K562 (cell line): ENCODE measurements at regions not wholly inside any gene's neighbourhood (a gene's known extent, or its start where the extent isn't known, plus 50 kb on each side); places are given as distances from the start of the nearest gene placed in this dataset.

ENCODE experiments used
- ATAC-seq: fragments of 200-7000 bp; cut with Tn5 transposase; 3 replicates; pipeline ENCODE4 v1.9.1; 2020; ENCODE audit warnings: moderate library complexity
- BruUV-seq: library from RNA; stranded (reverse); fragments of 400-500 nt; replicated peaks from 2 replicates; lab custom pipeline; 2021; lab: Mats Ljungman, UMichigan
- CTCF ChIA-PET: fragments of 300-600 bp; formaldehyde crosslinking; extraction: SDS; loops from one replicate; lab custom pipeline; 2021; ENCODE audit warnings: low intra/inter-chr PET ratio; lab: Yijun Ruan, JAX
- POLR2A ChIA-PET: fragments of 300-600, 350-650 bp; sonication (Branson Sonifier 250); formaldehyde crosslinking; extraction: SDS; loops from one replicate; lab custom pipeline; 2021; ENCODE audit warnings: antibody characterized with exemption, inconsistent platforms; lab: Yijun Ruan, JAX
- DNase-seq, 4 experiments: peaks; one replicate each; pipeline versions ENCODE4 v3.0.0 to v3.0.0-alpha.2; 2011 to 2018; ENCODE audit warnings: low spot score in 3 of 4, mixed read lengths in 3 of 4; ENCODE audit errors: extremely low read depth in 1 of 4
- FAIRE-seq: peaks from 2 replicates; lab custom pipeline; 2011; peaks lifted over from hg19 to GRCh38; lab: Jason Lieb, UNC
- H2AFZ ChIP-seq: 2 replicates; pipeline ENCODE4 v1.6.0; 2011; ENCODE audit warnings: low read depth, low read length, control low read depth, inconsistent platforms
- H3K27ac ChIP-seq: fragments of 200-600 bp; 3 replicates; pipeline ENCODE4 v1.8.0; 2011; ENCODE audit warnings: low read depth, mild to moderate bottlenecking, control low read depth, inconsistent platforms, low read length, moderate library complexity, mixed read lengths; ENCODE audit errors: extremely low read depth
- H3K27me3 ChIP-seq, 2 experiments: fragments of 300-600 bp in 1 of 2; 2 replicates in 1 of 2; 3 replicates in 1 of 2; pipeline versions ENCODE4 v1.6.0 to v1.8.0; 2011; ENCODE audit warnings: inconsistent platforms in 2 of 2, low read length in 2 of 2, mild to moderate bottlenecking in 1 of 2, mixed read lengths in 1 of 2, moderate library complexity in 1 of 2; ENCODE audit not compliant: control insufficient read depth in 2 of 2, insufficient read depth in 2 of 2
- H3K36me3 ChIP-seq: fragments of 300-600 bp; 3 replicates; pipeline ENCODE4 v1.8.0; 2011; ENCODE audit warnings: mild to moderate bottlenecking, low read length, inconsistent platforms; ENCODE audit not compliant: control insufficient read depth, insufficient read depth
- H3K4me1 ChIP-seq, 2 experiments: fragments of 200-600 bp in 1 of 2; replicated peaks in 1 of 2; 2 replicates in 1 of 2; 3 replicates in 1 of 2; pipeline versions ENCODE4 v1.5.1 to v1.8.0; 2011; ENCODE audit warnings: inconsistent platforms in 2 of 2, low read length in 2 of 2, mild to moderate bottlenecking in 1 of 2, mixed read lengths in 1 of 2, moderate library complexity in 1 of 2; ENCODE audit not compliant: control insufficient read depth in 2 of 2, insufficient read depth in 2 of 2
- H3K4me2 ChIP-seq: 2 replicates; pipeline ENCODE4 v1.6.1; 2011; ENCODE audit warnings: low read length, control low read depth, inconsistent platforms, mixed read lengths; ENCODE audit not compliant: insufficient read depth
- H3K4me3 ChIP-seq: fragments of 200-600 bp; sonication (generic), shearing (Covaris generic); 2 replicates; pipeline ENCODE4 v1.5.1; 2016; ENCODE audit warnings: control low read depth, inconsistent platforms
- H3K79me2 ChIP-seq: fragments of 200-600 bp; 3 replicates; pipeline ENCODE4 v1.8.0; 2011; ENCODE audit warnings: low read length, inconsistent platforms; ENCODE audit not compliant: control insufficient read depth, insufficient read depth
- H3K9ac ChIP-seq, 2 experiments: 2 replicates each; pipeline versions ENCODE4 v1.6.0 to v1.6.1; 2011; ENCODE audit warnings: low read depth in 2 of 2, low read length in 2 of 2, control low read depth in 1 of 2, inconsistent platforms in 1 of 2, mild to moderate bottlenecking in 1 of 2, mixed read lengths in 1 of 2; ENCODE audit not compliant: insufficient read depth in 1 of 2
- H3K9me1 ChIP-seq: one replicate; pipeline ENCODE4 v1.6.0; 2011; ENCODE audit warnings: inconsistent platforms, mild to moderate bottlenecking, low read length, moderate library complexity; ENCODE audit not compliant: control insufficient read depth, insufficient read depth
- H3K9me3 ChIP-seq: replicated peaks from 2 replicates; pipeline ENCODE4 v1.5.1; 2011; ENCODE audit warnings: low read depth, low read length, inconsistent platforms; ENCODE audit not compliant: control insufficient read depth, insufficient read depth
- H4K20me1 ChIP-seq: replicated peaks from 2 replicates; pipeline ENCODE4 v1.6.1; 2011; ENCODE audit warnings: low read length, inconsistent platforms, mixed read lengths; ENCODE audit not compliant: control insufficient read depth, insufficient read depth
- BRD4 ChIP-seq: fragments of 200-600 bp; sonication (generic); IDR thresholded peaks from 2 replicates; pipeline ENCODE4 v1.6.1; 2017; ENCODE audit warnings: inconsistent platforms
- CHD4 ChIP-seq: fragments of 200-600 bp; sonication (generic); IDR thresholded peaks from 3 replicates; pipeline ENCODE4 v1.6.1; 2012; ENCODE audit warnings: low read depth, mild to moderate bottlenecking, mixed read lengths, low read length, inconsistent platforms; ENCODE audit not compliant: insufficient read depth, insufficient replicate concordance, poor library complexity, severe bottlenecking
- ESRRB ChIP-seq: fragments of 250-450 bp; sonication (Bioruptor Pico); IDR thresholded peaks from 2 replicates; pipeline ENCODE4 v1.5.0; 2020; ENCODE audit warnings: mild to moderate bottlenecking, moderate library complexity, borderline replicate concordance
- ID3 ChIP-seq, 2 experiments: fragments of 250-450 bp in 1 of 2; fragments of 450-650 bp in 1 of 2; sonication (Bioruptor Pico) in 1 of 2; IDR thresholded peaks; 2 replicates each; pipeline versions ENCODE4 v1.6.1 to v1.8.0; 2016 to 2021; ENCODE audit warnings: mild to moderate bottlenecking in 2 of 2, moderate library complexity in 2 of 2, missing compliant biosample characterization in 1 of 2, missing genetic modification characterization in 1 of 2
- PHB2 ChIP-seq: fragments of 450-650 bp; IDR thresholded peaks from 2 replicates; pipeline ENCODE4 v1.6.1; 2017; ENCODE audit warnings: low read depth
- PKNOX1 ChIP-seq: fragments of 450-650 bp; IDR thresholded peaks from 2 replicates; pipeline ENCODE4 v1.6.1; 2016
- XRCC5 ChIP-seq: fragments of 200-400 bp; formaldehyde crosslinking; IDR thresholded peaks from 2 replicates; pipeline ENCODE4 v1.6.1; 2017; ENCODE audit warnings: low read depth, mild to moderate bottlenecking, low read length
- YBX1 ChIP-seq: fragments of 450-650 bp; IDR thresholded peaks from 2 replicates; pipeline ENCODE4 v1.7.1; 2016; ENCODE audit warnings: mild to moderate bottlenecking
- ZBTB12 ChIP-seq: fragments of 250-450 bp; sonication (Bioruptor Pico); IDR thresholded peaks from 2 replicates; pipeline ENCODE4 v1.4.0; 2020
- ZKSCAN1 ChIP-seq: fragments of 150-350 bp; IDR thresholded peaks from 2 replicates; pipeline ENCODE4 v1.6.1; 2016; ENCODE audit warnings: low read depth, low read length
- ZNF143 ChIP-seq: sonication (generic); formaldehyde crosslinking; IDR thresholded peaks from 2 replicates; pipeline ENCODE4 v1.9.0; 2022; ENCODE audit warnings: mild to moderate bottlenecking, missing genetic modification reagents
- ZNF274 ChIP-seq: IDR thresholded peaks from 2 replicates; pipeline ENCODE4 v1.6.1; 2011; ENCODE audit warnings: low read depth, mild to moderate bottlenecking, low read length, moderate library complexity, borderline replicate concordance
- ZNF431 ChIP-seq: sonication (generic); formaldehyde crosslinking; IDR thresholded peaks from 2 replicates; pipeline ENCODE4 v1.8.0; 2022; ENCODE audit warnings: mild to moderate bottlenecking, missing genetic modification reagents
- WGBS: fragments of 100-300 bp; shearing (Covaris generic); methylation state at CpG from one replicate; pipeline ENCODE4 v1.1.6; 2016; ENCODE audit warnings: low coverage, mixed read lengths; ENCODE audit not compliant: insufficient coverage; ENCODE audit errors: missing lambda C conversion rate; 5-methylcytosine and 5-hydroxymethylcytosine counted together
- in situ Hi-C: fragments of 300-500 bp; cut with MboI; formaldehyde crosslinking; loops from 4 replicates; pipeline ENCODE4 v1.15.0; 2018; ENCODE audit warnings: inconsistent platforms, mixed read lengths
- intact Hi-C: fragments of 100-400 bp; cut with micrococcal nuclease; formaldehyde crosslinking; loops from 2 replicates; pipeline ENCODE4 v1.14.2; 2022

GRCh38 chr6:113112086-113112485 lies 745.1 kb upstream of the MARCKS start:
- Histone ChIP-seq H3K27me3 (no peaks in the 10 kb centered on the region), H3K4me1 (no peaks in the 10 kb centered on the region), H3K4me2 (no peak overlapping the region), H2AFZ (no peak overlapping the region), H4K20me1 (no peaks in the 10 kb centered on the region), H3K27ac (no peak overlapping the region), H3K9me1 (no peaks in the 10 kb centered on the region), H3K9ac (no peak overlapping the region), H3K79me2 (no peaks in the 10 kb centered on the region), H3K36me3 (no peaks in the 10 kb centered on the region), H3K9me3 (no peaks in the 10 kb centered on the region), H3K4me3 (no peak overlapping the region)
- POLR2A ChIA-PET: no interaction called here
- WGBS: 0% methylated on average over 2 of the region's 2 CpGs
- intact Hi-C loops (no loop called here), in situ Hi-C loops (no loop called here)
- no TSS peak for BruUV-seq
- CTCF ChIA-PET: no interaction called here
- FAIRE-seq: no peak
- no peak for DNase-seq
- ATAC-seq: no peak
- TF ChIP-seq ZBTB12 (CRISPR knock-in tag) (no peak), ESRRB (no peak), YBX1 (no peak), XRCC5 (no peak), BRD4 (no peak), ZNF274 (no peak), ZNF431 (CRISPR knock-in tag) (no peak), ID3 (CRISPR knock-in tag; IDR thresholded peaks at IDR 0.05) (no peak), ID3 (tag; IDR thresholded peaks at IDR 0.05) (no peak), ZKSCAN1 (no peak), ZNF143 (CRISPR knock-in tag) (no peak), CHD4 (no peak), PKNOX1 (no peak), PHB2 (no peak)
